K562 (cell line): ENCODE measurements at regions not wholly inside any gene's neighbourhood (a gene's known extent, or its start where the extent isn't known, plus 50 kb on each side); places are given as distances from the start of the nearest gene placed in this dataset.

Experiments
- ATAC-seq: fragments of 200-7000 bp; cut with Tn5 transposase; 3 replicates; pipeline ENCODE4 v1.9.1; 2020; ENCODE audit warnings: moderate library complexity
- BruUV-seq: library from RNA; stranded (reverse); fragments of 400-500 nt; replicated peaks from 2 replicates; lab custom pipeline; 2021; lab: Mats Ljungman, UMichigan
- CTCF ChIA-PET: fragments of 300-600 bp; formaldehyde crosslinking; extraction: SDS; loops from one replicate; lab custom pipeline; 2021; ENCODE audit warnings: low intra/inter-chr PET ratio; lab: Yijun Ruan, JAX
- POLR2A ChIA-PET: fragments of 300-600, 350-650 bp; sonication (Branson Sonifier 250); formaldehyde crosslinking; extraction: SDS; loops from one replicate; lab custom pipeline; 2021; ENCODE audit warnings: antibody characterized with exemption, inconsistent platforms; lab: Yijun Ruan, JAX
- DNase-seq, 4 experiments: peaks; one replicate each; pipeline versions ENCODE4 v3.0.0 to v3.0.0-alpha.2; 2011 to 2018; ENCODE audit warnings: low spot score in 3 of 4, mixed read lengths in 3 of 4; ENCODE audit errors: extremely low read depth in 1 of 4
- FAIRE-seq: peaks from 2 replicates; lab custom pipeline; 2011; peaks lifted over from hg19 to GRCh38; lab: Jason Lieb, UNC
- H2AFZ ChIP-seq: 2 replicates; pipeline ENCODE4 v1.6.0; 2011; ENCODE audit warnings: low read depth, low read length, control low read depth, inconsistent platforms
- H3K27ac ChIP-seq: fragments of 200-600 bp; 3 replicates; pipeline ENCODE4 v1.8.0; 2011; ENCODE audit warnings: low read depth, mild to moderate bottlenecking, control low read depth, inconsistent platforms, low read length, moderate library complexity, mixed read lengths; ENCODE audit errors: extremely low read depth
- H3K27me3 ChIP-seq, 2 experiments: fragments of 300-600 bp in 1 of 2; 2 replicates in 1 of 2; 3 replicates in 1 of 2; pipeline versions ENCODE4 v1.6.0 to v1.8.0; 2011; ENCODE audit warnings: inconsistent platforms in 2 of 2, low read length in 2 of 2, mild to moderate bottlenecking in 1 of 2, mixed read lengths in 1 of 2, moderate library complexity in 1 of 2; ENCODE audit not compliant: control insufficient read depth in 2 of 2, insufficient read depth in 2 of 2
- H3K36me3 ChIP-seq: fragments of 300-600 bp; 3 replicates; pipeline ENCODE4 v1.8.0; 2011; ENCODE audit warnings: mild to moderate bottlenecking, low read length, inconsistent platforms; ENCODE audit not compliant: control insufficient read depth, insufficient read depth
- H3K4me1 ChIP-seq, 2 experiments: fragments of 200-600 bp in 1 of 2; replicated peaks in 1 of 2; 2 replicates in 1 of 2; 3 replicates in 1 of 2; pipeline versions ENCODE4 v1.5.1 to v1.8.0; 2011; ENCODE audit warnings: inconsistent platforms in 2 of 2, low read length in 2 of 2, mild to moderate bottlenecking in 1 of 2, mixed read lengths in 1 of 2, moderate library complexity in 1 of 2; ENCODE audit not compliant: control insufficient read depth in 2 of 2, insufficient read depth in 2 of 2
- H3K4me2 ChIP-seq: 2 replicates; pipeline ENCODE4 v1.6.1; 2011; ENCODE audit warnings: low read length, control low read depth, inconsistent platforms, mixed read lengths; ENCODE audit not compliant: insufficient read depth
- H3K4me3 ChIP-seq: fragments of 200-600 bp; sonication (generic), shearing (Covaris generic); 2 replicates; pipeline ENCODE4 v1.5.1; 2016; ENCODE audit warnings: control low read depth, inconsistent platforms
- H3K79me2 ChIP-seq: fragments of 200-600 bp; 3 replicates; pipeline ENCODE4 v1.8.0; 2011; ENCODE audit warnings: low read length, inconsistent platforms; ENCODE audit not compliant: control insufficient read depth, insufficient read depth
- H3K9ac ChIP-seq, 2 experiments: 2 replicates each; pipeline versions ENCODE4 v1.6.0 to v1.6.1; 2011; ENCODE audit warnings: low read depth in 2 of 2, low read length in 2 of 2, control low read depth in 1 of 2, inconsistent platforms in 1 of 2, mild to moderate bottlenecking in 1 of 2, mixed read lengths in 1 of 2; ENCODE audit not compliant: insufficient read depth in 1 of 2
- H3K9me1 ChIP-seq: one replicate; pipeline ENCODE4 v1.6.0; 2011; ENCODE audit warnings: inconsistent platforms, mild to moderate bottlenecking, low read length, moderate library complexity; ENCODE audit not compliant: control insufficient read depth, insufficient read depth
- H3K9me3 ChIP-seq: replicated peaks from 2 replicates; pipeline ENCODE4 v1.5.1; 2011; ENCODE audit warnings: low read depth, low read length, inconsistent platforms; ENCODE audit not compliant: control insufficient read depth, insufficient read depth
- H4K20me1 ChIP-seq: replicated peaks from 2 replicates; pipeline ENCODE4 v1.6.1; 2011; ENCODE audit warnings: low read length, inconsistent platforms, mixed read lengths; ENCODE audit not compliant: control insufficient read depth, insufficient read depth
- C11orf30 ChIP-seq: fragments of 450-650 bp; IDR thresholded peaks from 2 replicates; pipeline ENCODE4 v1.6.1; 2016; ENCODE audit warnings: low read depth, mild to moderate bottlenecking
- GATA2 ChIP-seq: sonication (generic); formaldehyde crosslinking; IDR thresholded peaks from 2 replicates; pipeline ENCODE4 v1.4.0; 2020; ENCODE audit warnings: mild to moderate bottlenecking, missing genetic modification reagents
- GTF2E2 ChIP-seq: fragments of 200-800 bp; sonication (Bioruptor generic); IDR thresholded peaks from 2 replicates; pipeline ENCODE4 v1.6.1; 2016; ENCODE audit warnings: missing genetic modification characterization, missing compliant biosample characterization
- HOXB6 ChIP-seq: fragments of 250-450 bp; sonication (Bioruptor Pico); IDR thresholded peaks from 2 replicates; pipeline ENCODE4 v1.5.1; 2022; ENCODE audit warnings: mild to moderate bottlenecking, borderline replicate concordance
- ILF3 ChIP-seq: fragments of 450-650 bp; IDR thresholded peaks from 2 replicates; pipeline ENCODE4 v1.6.1; 2018; ENCODE audit warnings: antibody characterized with exemption, mild to moderate bottlenecking, moderate library complexity, borderline replicate concordance
- ILK ChIP-seq: fragments of 450-650 bp; IDR thresholded peaks from 2 replicates; pipeline ENCODE4 v1.6.1; 2016; ENCODE audit warnings: missing genetic modification characterization, low read depth, mild to moderate bottlenecking, missing compliant biosample characterization, moderate library complexity, borderline replicate concordance
- KAT8 ChIP-seq: fragments of 450-650 bp; IDR thresholded peaks from 2 replicates; pipeline ENCODE4 v1.6.1; 2016; ENCODE audit warnings: low read depth, mild to moderate bottlenecking
- KLF6 ChIP-seq: fragments of 250-450 bp; sonication (Bioruptor Pico); IDR thresholded peaks from 2 replicates; pipeline ENCODE4 v1.4.0; 2020; ENCODE audit warnings: mild to moderate bottlenecking, moderate library complexity, borderline replicate concordance
- L3MBTL2 ChIP-seq: fragments of 450-650 bp; IDR thresholded peaks from 2 replicates; pipeline ENCODE4 v1.6.1; 2016; ENCODE audit warnings: mild to moderate bottlenecking, moderate library complexity
- MAX ChIP-seq: sonication (generic); formaldehyde crosslinking; IDR thresholded peaks from 2 replicates; pipeline ENCODE4 v1.9.0; 2022; ENCODE audit warnings: mild to moderate bottlenecking, missing genetic modification reagents
- MCM5 ChIP-seq: fragments of 450-650 bp; IDR thresholded peaks from 2 replicates; pipeline ENCODE4 v1.6.1; 2016; ENCODE audit warnings: low read depth
- MYBL2 ChIP-seq, 2 experiments: fragments of 450-650 bp in 1 of 2; sonication (generic) in 1 of 2; formaldehyde crosslinking in 1 of 2; IDR thresholded peaks; 2 replicates each; pipeline versions ENCODE4 v1.6.1 to v1.8.1; 2017 to 2022; ENCODE audit warnings: borderline replicate concordance in 1 of 2, inconsistent platforms in 1 of 2, low read depth in 1 of 2, mild to moderate bottlenecking in 1 of 2, missing genetic modification reagents in 1 of 2, moderate library complexity in 1 of 2
- RUNX1 ChIP-seq: sonication (generic); IDR thresholded peaks from 2 replicates; pipeline ENCODE4 v1.6.1; 2016; ENCODE audit warnings: antibody characterized with exemption, low read depth
- SOX6 ChIP-seq: fragments of 450-650 bp; IDR thresholded peaks from 2 replicates; pipeline ENCODE4 v1.6.1; 2014; ENCODE audit warnings: mild to moderate bottlenecking
- TOE1 ChIP-seq, 2 experiments: fragments of 450-650 bp in 1 of 2; sonication (generic) in 1 of 2; formaldehyde crosslinking in 1 of 2; IDR thresholded peaks; 2 replicates each; pipeline versions ENCODE4 v1.7.1 to v1.8.0; 2016 to 2022; ENCODE audit warnings: borderline replicate concordance in 2 of 2, mild to moderate bottlenecking in 2 of 2, antibody characterized with exemption in 1 of 2, inconsistent platforms in 1 of 2, low read depth in 1 of 2, missing genetic modification reagents in 1 of 2, moderate library complexity in 1 of 2
- WHSC1 ChIP-seq: IDR thresholded peaks from one replicate; pipeline ENCODE4 v1.6.1; 2012; ENCODE audit warnings: low read length, control low read depth, inconsistent platforms
- ZNF134 ChIP-seq: fragments of 250-450 bp; sonication (Bioruptor Pico); conservative IDR thresholded peaks from 2 replicates; pipeline ENCODE4 v1.4.0; 2020
- ZNF175 ChIP-seq: fragments of 200-800 bp; sonication (Bioruptor generic); IDR thresholded peaks from 2 replicates; pipeline ENCODE4 v1.6.1; 2016; ENCODE audit warnings: low read depth, mild to moderate bottlenecking, missing genetic modification characterization, missing compliant biosample characterization
- WGBS: fragments of 100-300 bp; shearing (Covaris generic); methylation state at CpG from one replicate; pipeline ENCODE4 v1.1.6; 2016; ENCODE audit warnings: low coverage, mixed read lengths; ENCODE audit not compliant: insufficient coverage; ENCODE audit errors: missing lambda C conversion rate; 5-methylcytosine and 5-hydroxymethylcytosine counted together
- in situ Hi-C: fragments of 300-500 bp; cut with MboI; formaldehyde crosslinking; loops from 4 replicates; pipeline ENCODE4 v1.15.0; 2018; ENCODE audit warnings: inconsistent platforms, mixed read lengths
- intact Hi-C: fragments of 100-400 bp; cut with micrococcal nuclease; formaldehyde crosslinking; loops from 2 replicates; pipeline ENCODE4 v1.14.2; 2022

DNA sequence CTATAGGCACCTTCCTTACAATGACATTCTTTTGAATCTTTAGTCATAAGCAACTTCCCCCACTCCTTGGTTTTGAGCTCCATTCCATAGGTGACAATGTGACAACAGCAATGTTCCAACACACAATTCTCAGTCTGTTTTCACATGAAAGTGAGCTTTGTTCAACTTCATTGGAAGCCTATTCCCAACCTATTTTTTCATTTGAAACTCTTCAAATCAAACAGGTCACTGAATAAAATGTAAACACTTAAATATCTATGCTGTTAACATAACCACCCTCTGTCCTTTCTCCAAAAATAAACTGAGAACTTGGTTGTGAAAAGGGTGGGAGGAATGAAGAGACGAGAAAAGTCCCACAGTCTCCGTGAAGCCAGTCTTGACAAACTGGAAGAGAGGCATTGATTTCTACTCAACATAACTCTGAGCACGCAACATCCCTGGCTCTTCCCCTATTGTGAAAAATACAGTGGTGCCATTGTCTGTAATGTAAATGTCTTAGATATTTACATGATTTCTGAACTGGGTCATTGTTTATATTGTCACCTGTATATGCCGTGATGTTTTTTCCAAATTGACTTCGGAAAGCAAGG lies 343.1 kb downstream of the TFAP2A start:
- FAIRE-seq (no peak), ATAC-seq (no peak), DNase-seq (no peak)
- Histone ChIP-seq H3K9me1 (no peaks in the 10 kb centered on the region), H3K4me1 (peaks cover 0 to 8% of the 10 kb centered on the region in 2 experiments; a peak in 1 of 5 replicates), H3K4me2 (no peak overlapping the region), H3K4me3 (no peak overlapping the region), H3K9me3 (no peaks in the 10 kb centered on the region; the same call in 1 of the 2 replicates), H2AFZ (no peak overlapping the region), H3K36me3 (no peaks in the 10 kb centered on the region), H3K27ac (no peak overlapping the region), H3K27me3 (no peaks in the 10 kb centered on the region), H3K9ac (no peak overlapping the region), H4K20me1 (no peaks in the 10 kb centered on the region), H3K79me2 (no peaks in the 10 kb centered on the region)
- intact Hi-C loops (no loop called here), in situ Hi-C loops (no loop called here)
- ChIA-PET POLR2A (no interaction called here), CTCF (no interaction called here)
- WGBS: 10% methylated on average over 5 of the region's 5 CpGs
- BruUV-seq: no TSS peak
- TF ChIP-seq SOX6 (no peak), KAT8 (no peak), MCM5 (no peak), ZNF134 (CRISPR knock-in tag) (no peak)

- Histone ChIP-seq H3K4me3 (no peak overlapping the region), H2AFZ (no peak overlapping the region), H3K27ac (no peak overlapping the region), H3K9me1 (no peaks in the 10 kb centered on the region), H3K9ac (no peak overlapping the region), H3K4me1 (no peaks in the 10 kb centered on the region), H3K9me3 (no peaks in the 10 kb centered on the region), H3K4me2 (no peak overlapping the region), H4K20me1 (no peaks in the 10 kb centered on the region), H3K27me3 (no peaks in the 10 kb centered on the region), H3K36me3 (no peaks in the 10 kb centered on the region), H3K79me2 (no peaks in the 10 kb centered on the region)
- no peak for FAIRE-seq
- no peak for ATAC-seq
- 0% methylated on average over 2 of the region's 2 CpGs for WGBS
- in situ Hi-C loops: no loop called here
- no peak for DNase-seq
- BruUV-seq: no TSS peak
- CTCF ChIA-PET: no interaction called here
- intact Hi-C loops: no loop called here
- POLR2A ChIA-PET: no interaction called here
- TF ChIP-seq GTF2E2 (tag): no peak
- no peak for TF ChIP-seq GATA2 (CRISPR knock-in tag)
- no peak for TF ChIP-seq ILK (tag)
- no peak for TF ChIP-seq C11orf30
- TF ChIP-seq MAX (CRISPR knock-in tag): no peak
- TF ChIP-seq HOXB6: no peak
- TF ChIP-seq RUNX1: no peak
- no peak for TF ChIP-seq TOE1 (IDR thresholded peaks at IDR 0.05; ENCODE audit: borderline replicate concordance)
- no peak for TF ChIP-seq TOE1 (CRISPR knock-in tag; IDR thresholded peaks at IDR 0.05; ENCODE audit: borderline replicate concordance, low read depth)
- TF ChIP-seq ZNF175 (CRISPR knock-in tag): no peak
- no peak for TF ChIP-seq L3MBTL2
- no peak for TF ChIP-seq MYBL2 (IDR thresholded peaks at IDR 0.05; ENCODE audit: low read depth)
- no peak for TF ChIP-seq MYBL2 (CRISPR knock-in tag; IDR thresholded peaks at IDR 0.05; ENCODE audit: borderline replicate concordance)
- no peak for TF ChIP-seq WHSC1
- TF ChIP-seq ILF3: no peak
- TF ChIP-seq KLF6: no peak
Observed at GRCh38 chr6:10060004-10060403, 354.9 kb downstream of the TFAP2A start.
